NOMO-1 (cell line): ENCODE measurements at regions not wholly inside any gene's neighbourhood (a gene's known extent, or its start where the extent isn't known, plus 50 kb on each side); places are given as distances from the start of the nearest gene placed in this dataset.

ENCODE experiments used
- DNase-seq, 2 experiments: peaks; one replicate each; lab custom pipeline; 2025; ENCODE audit not compliant: unreplicated experiment in 2 of 2; lab: John Stamatoyannopoulos, UW

DNA sequence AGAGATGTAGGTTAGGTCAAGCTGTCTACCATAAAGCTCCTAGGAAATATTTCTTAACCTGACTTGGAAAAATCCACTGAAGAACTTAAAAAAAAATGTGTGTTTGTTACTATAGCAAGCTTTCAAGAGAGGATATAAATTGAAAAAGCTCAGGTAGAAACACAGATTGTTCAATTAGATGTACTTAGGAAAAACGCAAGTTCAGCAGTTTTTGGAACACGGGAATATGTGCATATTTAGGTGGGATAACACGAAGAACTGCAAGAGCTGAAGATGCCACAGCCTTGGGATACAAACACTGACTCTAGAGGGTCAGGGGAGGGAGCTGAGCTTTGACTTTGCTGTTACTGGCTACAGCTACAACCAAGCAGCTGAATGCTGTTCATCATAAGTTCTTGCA lies 77.8 kb upstream of the FSHB start:
- no peak for DNase-seq

DNA sequence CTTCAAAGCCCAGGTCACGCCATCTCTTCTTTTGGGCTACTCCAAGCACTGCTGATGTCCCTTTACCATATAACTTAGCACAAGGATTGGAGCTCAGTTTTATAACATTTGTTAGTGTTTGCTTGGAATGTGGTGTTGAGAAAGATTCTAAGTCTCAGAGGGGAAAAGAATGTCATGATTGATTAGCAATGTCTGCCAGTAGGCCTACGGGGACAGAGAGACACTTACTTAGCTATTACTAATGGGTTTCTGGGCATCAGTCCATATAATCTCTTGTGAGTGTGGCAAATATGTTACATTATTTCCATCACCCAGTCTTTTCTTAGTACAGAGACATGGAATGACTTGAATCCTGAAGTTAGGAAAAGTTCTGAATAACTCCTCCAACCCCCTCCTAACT lies 75.4 kb upstream of the FSHB start:
- no peak for DNase-seq

DNA sequence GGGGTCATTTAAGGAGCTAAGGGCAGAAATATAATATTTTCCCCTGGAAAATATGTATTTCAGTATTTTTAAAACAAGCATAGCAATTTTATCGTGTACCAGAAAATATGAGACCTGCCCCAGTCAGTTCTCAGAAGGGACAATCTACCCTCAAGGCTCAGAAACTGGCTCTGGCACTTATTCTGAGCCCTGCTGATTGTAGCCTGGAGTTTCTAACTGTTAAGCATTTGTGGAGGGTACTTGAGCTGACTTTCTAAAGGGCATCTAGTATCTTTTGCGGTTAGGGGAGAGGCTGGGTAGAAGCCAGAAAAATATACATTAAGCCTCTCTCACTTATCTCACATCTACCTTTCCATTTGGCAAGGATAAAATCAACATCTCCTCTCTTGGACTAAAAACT lies 71.3 kb upstream of the FSHB start:
- no peak for DNase-seq

DNA sequence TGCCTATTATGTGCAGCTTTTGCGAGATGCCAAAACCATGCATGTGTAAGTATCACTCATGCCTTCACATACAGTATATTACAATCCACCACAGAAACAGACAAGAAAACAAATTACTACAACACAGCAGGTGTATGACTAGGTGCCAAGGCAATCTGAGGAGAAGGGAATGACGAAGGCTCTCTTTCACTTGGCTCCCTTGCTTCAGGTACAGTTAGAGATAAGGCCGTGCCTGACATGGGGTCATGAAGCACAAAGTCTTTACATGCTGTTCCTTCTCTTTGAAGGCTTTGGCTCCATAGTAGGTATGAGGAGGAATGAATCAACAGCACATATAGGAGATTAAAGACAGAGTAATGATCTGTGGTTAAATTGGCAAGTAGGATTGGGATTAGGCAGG lies 65.2 kb upstream of the FSHB start:
- DNase-seq, result no peak

DNA sequence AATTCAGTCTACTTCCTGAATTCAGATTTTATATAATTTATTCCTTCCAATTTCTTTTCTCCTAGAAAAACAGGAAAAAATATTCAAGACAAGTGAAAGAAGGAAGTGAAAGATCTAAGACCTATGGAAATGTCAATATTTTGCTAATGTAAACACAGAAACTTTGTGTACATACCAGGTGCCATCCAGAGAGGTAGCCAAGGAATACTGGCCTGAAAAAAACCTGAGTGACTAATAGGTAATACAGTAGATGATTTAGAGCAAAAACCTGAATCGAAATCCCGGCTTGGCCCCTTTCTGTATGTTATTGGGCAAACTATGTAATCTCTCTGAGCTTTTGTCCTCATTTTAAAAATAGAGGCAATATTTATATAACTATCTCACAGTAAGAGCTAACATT lies 59.2 kb upstream of the FSHB start:
- DNase-seq, result no peak

DNA sequence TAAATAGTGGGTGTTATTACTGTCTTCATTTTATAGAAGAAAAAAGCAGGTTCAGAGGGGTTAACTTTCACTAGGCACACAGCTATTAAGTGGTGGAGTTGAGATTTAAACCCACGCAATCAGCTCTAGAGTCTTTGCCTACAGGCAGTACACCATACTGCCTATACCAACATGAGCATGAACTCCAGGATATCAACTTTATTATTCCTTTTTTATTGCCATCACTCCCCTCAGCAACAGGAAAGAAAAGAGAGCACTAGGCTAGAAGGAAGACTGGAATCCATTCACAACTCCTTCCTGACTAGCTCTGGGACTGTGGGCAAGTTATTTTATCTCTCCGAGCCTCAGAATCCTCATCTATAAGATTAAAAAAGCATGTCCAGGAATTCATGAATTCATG lies 58.7 kb upstream of the FSHB start:
- no peak for DNase-seq

DNA sequence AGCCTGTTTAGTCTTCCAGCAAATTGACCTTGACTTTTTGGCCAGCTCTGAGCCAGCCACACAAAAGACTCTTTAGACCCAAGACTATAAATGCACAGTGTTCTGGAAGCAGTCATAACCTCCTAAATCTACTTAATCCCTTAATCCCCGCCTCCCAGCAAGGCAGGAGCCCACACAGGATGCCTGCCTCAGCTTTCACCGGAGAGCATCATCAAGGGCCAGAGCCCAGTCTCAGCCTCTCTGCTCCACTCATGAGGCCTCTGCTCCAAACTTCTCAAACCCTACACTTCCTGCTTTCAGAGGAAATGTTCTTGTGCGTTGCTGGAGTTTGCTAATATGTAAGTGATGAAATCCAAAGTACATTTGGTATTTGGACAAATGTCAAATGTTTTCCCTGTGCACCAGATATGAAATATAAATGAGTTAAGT lies 57.9 kb upstream of the FSHB start:
- no peak for DNase-seq

DNA sequence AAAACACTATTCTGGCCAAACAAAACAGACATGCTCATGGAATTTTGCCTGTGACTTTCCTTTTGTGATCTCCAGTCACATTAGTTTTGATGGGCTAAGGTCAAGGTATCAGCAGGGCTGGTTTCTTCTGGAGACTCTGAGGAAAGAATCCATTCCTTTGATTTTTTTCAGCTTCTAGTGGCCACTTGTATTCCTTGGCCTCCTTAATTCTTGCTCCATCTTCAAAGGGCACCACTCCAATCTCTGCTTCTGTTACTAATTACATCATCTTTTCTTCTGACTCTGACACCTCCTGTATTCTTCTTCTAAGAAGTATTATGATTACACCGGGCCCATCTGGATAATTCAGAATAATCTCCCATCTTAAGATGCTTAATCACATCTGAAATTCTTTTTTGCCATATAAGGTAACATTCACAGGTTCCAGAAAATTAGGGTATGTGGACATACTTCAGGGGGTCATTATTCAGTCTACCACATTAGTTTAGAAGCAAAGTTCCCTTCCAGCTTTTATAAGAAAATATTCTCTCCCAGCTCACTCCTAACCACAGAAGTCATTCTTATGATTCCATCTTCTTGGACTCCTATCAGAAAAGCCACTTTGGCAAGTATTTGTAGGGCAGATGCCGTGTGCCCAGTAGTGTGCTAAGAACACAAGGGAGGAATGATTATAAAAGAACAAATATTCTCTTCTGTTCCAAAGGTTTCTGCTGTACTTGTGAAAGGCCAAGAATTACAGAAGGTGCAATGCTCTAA lies 56.4 kb upstream of the FSHB start:
- DNase-seq, result no peak
